ENCODE measurements at regions not wholly inside any gene's neighbourhood (a gene's known extent, or its start where the extent isn't known, plus 50 kb on each side); places are given as distances from the start of the nearest gene placed in this dataset.

DNA sequence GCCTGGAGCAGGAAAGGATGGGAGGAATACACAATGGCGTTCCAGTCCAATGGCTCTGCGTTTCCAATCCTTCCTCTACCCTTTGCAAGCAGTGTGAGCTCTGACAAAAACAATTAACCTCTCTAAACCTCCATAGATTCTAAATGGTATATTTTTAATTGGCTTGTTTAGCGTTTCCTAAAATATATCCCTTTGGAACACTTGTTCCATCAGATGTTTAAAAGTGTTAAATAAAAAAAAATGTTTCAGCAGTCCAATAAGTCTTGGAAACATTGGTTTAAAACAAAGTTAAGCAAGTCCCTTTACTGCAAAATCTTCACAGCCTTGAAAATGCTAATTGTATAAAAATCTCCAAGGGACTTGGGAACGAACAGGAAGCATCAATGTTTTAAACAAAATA is 432.3 kb upstream of the ARRDC4 start:
- TF ChIP-seq MAFK (IDR thresholded peaks at IDR 0.05; ENCODE audit: low read depth, low read length): no peak
- TF ChIP-seq, protein P1, sequence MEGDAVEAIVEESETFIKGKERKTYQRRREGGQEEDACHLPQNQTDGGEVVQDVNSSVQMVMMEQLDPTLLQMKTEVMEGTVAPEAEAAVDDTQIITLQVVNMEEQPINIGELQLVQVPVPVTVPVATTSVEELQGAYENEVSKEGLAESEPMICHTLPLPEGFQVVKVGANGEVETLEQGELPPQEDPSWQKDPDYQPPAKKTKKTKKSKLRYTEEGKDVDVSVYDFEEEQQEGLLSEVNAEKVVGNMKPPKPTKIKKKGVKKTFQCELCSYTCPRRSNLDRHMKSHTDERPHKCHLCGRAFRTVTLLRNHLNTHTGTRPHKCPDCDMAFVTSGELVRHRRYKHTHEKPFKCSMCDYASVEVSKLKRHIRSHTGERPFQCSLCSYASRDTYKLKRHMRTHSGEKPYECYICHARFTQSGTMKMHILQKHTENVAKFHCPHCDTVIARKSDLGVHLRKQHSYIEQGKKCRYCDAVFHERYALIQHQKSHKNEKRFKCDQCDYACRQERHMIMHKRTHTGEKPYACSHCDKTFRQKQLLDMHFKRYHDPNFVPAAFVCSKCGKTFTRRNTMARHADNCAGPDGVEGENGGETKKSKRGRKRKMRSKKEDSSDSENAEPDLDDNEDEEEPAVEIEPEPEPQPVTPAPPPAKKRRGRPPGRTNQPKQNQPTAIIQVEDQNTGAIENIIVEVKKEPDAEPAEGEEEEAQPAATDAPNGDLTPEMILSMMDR (conservative IDR thresholded peaks at IDR 0.05; ENCODE audit: low read depth, low read length): no peak
- TF ChIP-seq RCOR1 (IDR thresholded peaks at IDR 0.05; ENCODE audit: insufficient replicate concordance, low read length): no peak
- TF ChIP-seq POLR2A (IDR thresholded peaks at IDR 0.05; ENCODE audit: low read depth, low read length): no peak
- TF ChIP-seq RAD21 (IDR thresholded peaks at IDR 0.05; ENCODE audit: low read length): no peak
- TF ChIP-seq MXI1 (IDR thresholded peaks at IDR 0.05; ENCODE audit: borderline replicate concordance, low read depth, low read length): no peak
- no peak for TF ChIP-seq SMC3 (IDR thresholded peaks at IDR 0.05; ENCODE audit: low read depth, low read length)
- no peak for TF ChIP-seq CEBPB (IDR thresholded peaks at IDR 0.05; ENCODE audit: low read depth, low read length)
- no peak for TF ChIP-seq MAZ (IDR thresholded peaks at IDR 0.05; ENCODE audit: borderline replicate concordance, low read depth, low read length)
- no peak for TF ChIP-seq CHD1 (IDR thresholded peaks at IDR 0.05; ENCODE audit: low read depth, low read length)
- TF ChIP-seq ELK1 (IDR thresholded peaks at IDR 0.05; ENCODE audit: borderline replicate concordance, low read depth, low read length): no peak
- TF ChIP-seq BHLHE40 (IDR thresholded peaks at IDR 0.05; ENCODE audit: low read depth, low read length): no peak
- TF ChIP-seq RFX5 (IDR thresholded peaks at IDR 0.05; ENCODE audit: low read depth, low read length): no peak
- TF ChIP-seq USF2 (IDR thresholded peaks at IDR 0.05; ENCODE audit: low read depth, low read length): no peak

Data from IMR-90 (cell line).